KBM-7 (cell line): ENCODE measurements at regions not wholly inside any gene's neighbourhood (a gene's known extent, or its start where the extent isn't known, plus 50 kb on each side); places are given as distances from the start of the nearest gene placed in this dataset.

ENCODE experiments used
- DNase-seq: peaks from one replicate; pipeline ENCODE4 v3.0.0-alpha.2; 2015
- in situ Hi-C: fragments of 300-500 bp; cut with MboI; formaldehyde crosslinking; loops from 2 replicates; pipeline ENCODE4 v1.14.3; 2020; ENCODE audit warnings: low sequenced_read_pairs, low pct_unique_long_range_greater_than_20kb, mixed read lengths

- in situ Hi-C loops: no loop called here
- DNase-seq: no peak
Observed at GRCh38 chr2:238644095-238645081, 203.5 kb upstream of the TWIST2 start.

GRCh38 chr2:238645095-238645494 lies 202.8 kb upstream of the TWIST2 start:
- no peak for DNase-seq
- in situ Hi-C loops: no loop called here

- in situ Hi-C loops: no loop called here
- no peak for DNase-seq
Observed at GRCh38 chr2:238645716-238646115, 202.2 kb upstream of the TWIST2 start.

GRCh38 chr2:238646281-238646680 lies 201.6 kb upstream of the TWIST2 start:
- DNase-seq: no peak
- in situ Hi-C loops: no loop called here

- in situ Hi-C loops: no loop called here
Observed at GRCh38 chr2:238646803-238647202, 201.1 kb upstream of the TWIST2 start.

GRCh38 chr2:238649123-238649522 lies 198.8 kb upstream of the TWIST2 start:
- DNase-seq: no peak
- in situ Hi-C loops: no loop called here

More at GRCh38 chr2:238646803-238647202, 201.1 kb upstream of the TWIST2 start:
- no peak for DNase-seq

- in situ Hi-C loops: no loop called here
- DNase-seq: no peak
Observed at GRCh38 chr2:238649936-238650518, 197.9 kb upstream of the TWIST2 start.

- in situ Hi-C loops: no loop called here
Observed at GRCh38 chr2:238650536-238650935, 197.3 kb upstream of the TWIST2 start.

GRCh38 chr2:238651306-238652052 lies 196.4 kb upstream of the TWIST2 start:
- in situ Hi-C loops: no loop called here

More at GRCh38 chr2:238650536-238650935, 197.3 kb upstream of the TWIST2 start:
- no peak for DNase-seq

GRCh38 chr2:238652053-238652770 lies 195.7 kb upstream of the TWIST2 start:
- in situ Hi-C loops: no loop called here
- DNase-seq: no peak

More at GRCh38 chr2:238651306-238652052, 196.4 kb upstream of the TWIST2 start:
- no peak for DNase-seq

GRCh38 chr2:238652771-238653157 lies 195.1 kb upstream of the TWIST2 start:
- in situ Hi-C loops: no loop called here
- DNase-seq: no peak

- no peak for DNase-seq
- in situ Hi-C loops: no loop called here
Observed at GRCh38 chr2:238653431-238654109, 194.3 kb upstream of the TWIST2 start.

GRCh38 chr2:238654479-238655197 lies 193.2 kb upstream of the TWIST2 start:
- in situ Hi-C loops: no loop called here
- no peak for DNase-seq

GRCh38 chr2:238655198-238655860 lies 192.6 kb upstream of the TWIST2 start:
- in situ Hi-C loops: no loop called here
- DNase-seq: no peak

- in situ Hi-C loops: no loop called here
- DNase-seq: no peak
Observed at GRCh38 chr2:238655974-238656722, 191.7 kb upstream of the TWIST2 start.

- in situ Hi-C loops: no loop called here
- DNase-seq: no peak
Observed at GRCh38 chr2:238657132-238658053, 190.5 kb upstream of the TWIST2 start.
